Left lung (tissue), 4 donors: ENCODE measurements at regions not wholly inside any gene's neighbourhood (a gene's known extent, or its start where the extent isn't known, plus 50 kb on each side); places are given as distances from the start of the nearest gene placed in this dataset.

Experiments used
- ATAC-seq: fragments of 200-7000 bp; cut with Tn5 transposase; one replicate; pipeline ENCODE4 v1.9.1; 2020; ENCODE audit warnings: moderate library complexity
- DNase-seq, 4 donors: peaks; one replicate each; pipeline ENCODE4 v3.0.0-alpha.2; 2013 to 2020
- H3K27ac ChIP-seq, 2 donors: fragments of 200-600 bp; sonication (generic) in 1 of 2; one replicate each; pipeline versions ENCODE4 v1.5.0 to v1.8.0; 2020 to 2021
- H3K27me3 ChIP-seq, 2 donors: fragments of 200-600 bp; sonication (generic) in 1 of 2; one replicate each; pipeline versions ENCODE4 v1.5.0 to v1.8.0; 2020 to 2021
- H3K36me3 ChIP-seq, 2 donors: fragments of 200-600 bp; sonication (generic) in 1 of 2; one replicate each; pipeline versions ENCODE4 v1.5.0 to v1.8.0; 2020 to 2021
- H3K4me1 ChIP-seq, 2 donors: fragments of 200-600 bp; one replicate each; pipeline ENCODE4 v1.8.0; 2021
- H3K4me3 ChIP-seq, 2 donors: fragments of 200-600 bp; sonication (generic) in 1 of 2; one replicate each; pipeline versions ENCODE4 v1.5.0 to v1.8.0; 2020 to 2021; ENCODE audit warnings: mild to moderate bottlenecking in 1 of 2
- H3K9me3 ChIP-seq, 2 donors: fragments of 200-600 bp; sonication (generic) in 1 of 2; one replicate each; pipeline versions ENCODE4 v1.5.0 to v1.8.0; 2020 to 2021
- CTCF ChIP-seq, 2 donors: fragments of 200-600 bp; sonication (generic) in 1 of 2; IDR thresholded peaks; one replicate each; pipeline versions ENCODE4 v1.5.0 to v1.8.0; 2021; ENCODE audit warnings: antibody characterized with exemption in 2 of 2
- intact Hi-C, 2 donors: fragments of 100-400 bp; cut with DNase I; formaldehyde crosslinking; loops; one replicate each; pipeline versions ENCODE4 v1.11.2 to v1.14.2; 2022
- donor health status: DM: no; HTN: yes; CAD: no.
- donor health status: DM: no; HTN: no; CAD: no.

GRCh38 chr5:170445936-170446335 is 56.8 kb upstream of the KCNMB1 start:
- intact Hi-C loops, result no loop called here
- no peaks in the 10 kb centered on the region for H3K4me1 ChIP-seq
- peaks cover 0 to 8% of the 10 kb centered on the region in 2 donors for H3K9me3 ChIP-seq
- ATAC-seq (no peak), DNase-seq (no peak)
- no peak for TF ChIP-seq CTCF (IDR thresholded peaks at IDR 0.05)
- no peak overlapping the region for H3K4me3 ChIP-seq
- H3K27ac ChIP-seq, result no peak overlapping the region
- no peaks in the 10 kb centered on the region for H3K36me3 ChIP-seq
- no peaks in the 10 kb centered on the region for H3K27me3 ChIP-seq

GRCh38 chr5:170444969-170445505 is 55.9 kb upstream of the KCNMB1 start:
- Histone ChIP-seq H3K9me3 (peaks cover 0 to 8% of the 10 kb centered on the region in 2 donors), H3K36me3 (no peaks in the 10 kb centered on the region), H3K4me3 (no peak overlapping the region), H3K27me3 (no peaks in the 10 kb centered on the region), H3K4me1 (no peaks in the 10 kb centered on the region), H3K27ac (no peak overlapping the region)
- ATAC-seq (no peak), DNase-seq (no peak)
- intact Hi-C loops, result no loop called here
- no peak for TF ChIP-seq CTCF (IDR thresholded peaks at IDR 0.05)

- H3K27me3 ChIP-seq, result no peaks in the 10 kb centered on the region
- ATAC-seq (no peak), DNase-seq (no peak)
- no peaks in the 10 kb centered on the region for H3K4me1 ChIP-seq
- peaks cover 0 to 8% of the 10 kb centered on the region in 2 donors for H3K9me3 ChIP-seq
- no peaks in the 10 kb centered on the region for H3K36me3 ChIP-seq
- intact Hi-C loops, result no loop called here
- TF ChIP-seq CTCF (IDR thresholded peaks at IDR 0.05), result no peak
- H3K27ac ChIP-seq, result no peak overlapping the region
- H3K4me3 ChIP-seq, result no peak overlapping the region
Observed at GRCh38 chr5:170444181-170444580, 55.0 kb upstream of the KCNMB1 start.

GRCh38 chr5:170443624-170444023 is 54.5 kb upstream of the KCNMB1 start:
- no peak overlapping the region for H3K4me3 ChIP-seq
- intact Hi-C loops, result no loop called here
- no peak overlapping the region for H3K27ac ChIP-seq
- no peaks in the 10 kb centered on the region for H3K4me1 ChIP-seq
- H3K36me3 ChIP-seq, result no peaks in the 10 kb centered on the region
- no peaks in the 10 kb centered on the region for H3K27me3 ChIP-seq
- ATAC-seq (no peak), DNase-seq (no peak)
- H3K9me3 ChIP-seq, result peaks cover 0 to 8% of the 10 kb centered on the region in 2 donors
- TF ChIP-seq CTCF (IDR thresholded peaks at IDR 0.05), result no peak

- H3K27ac ChIP-seq, result no peak overlapping the region
- H3K4me1 ChIP-seq, result no peaks in the 10 kb centered on the region
- DNase-seq, result no peak
- no peak overlapping the region for H3K4me3 ChIP-seq
- H3K27me3 ChIP-seq, result no peaks in the 10 kb centered on the region
- TF ChIP-seq CTCF (IDR thresholded peaks at IDR 0.05), result no peak
- H3K9me3 ChIP-seq, result peaks cover 0 to 8% of the 10 kb centered on the region in 2 donors
- intact Hi-C loops, result no loop called here
- H3K36me3 ChIP-seq, result no peaks in the 10 kb centered on the region
- ATAC-seq, result no peak
Observed at GRCh38 chr5:170442921-170443320, 53.8 kb upstream of the KCNMB1 start.
